ENCODE measurements at regions not wholly inside any gene's neighbourhood (a gene's known extent, or its start where the extent isn't known, plus 50 kb on each side); places are given as distances from the start of the nearest gene placed in this dataset.

DNA sequence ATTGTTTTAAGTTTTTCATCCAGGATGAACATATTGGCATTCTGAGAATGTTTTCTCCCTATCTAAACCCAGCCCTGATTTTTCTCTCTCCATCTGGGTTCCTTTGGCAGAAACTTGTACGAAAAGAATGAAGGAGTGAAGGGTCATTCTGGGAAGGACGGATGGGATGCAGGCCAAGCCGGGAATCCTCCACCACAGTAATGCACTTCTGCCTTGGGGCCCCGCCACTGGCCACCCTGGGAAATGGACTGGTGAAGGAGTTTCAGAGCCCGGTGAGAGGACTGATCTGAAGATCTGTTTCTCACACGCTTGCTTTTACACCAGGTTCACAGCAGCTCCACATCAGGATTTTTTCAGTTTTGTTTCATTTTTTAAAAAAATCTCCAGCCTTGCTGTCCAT, 554.8 kb downstream of the BNC2 start:
- no peak for DNase-seq (ENCODE audit: extremely low spot score)
- POLR2A ChIA-PET, result no interaction called here
- CTCF ChIA-PET, result no interaction called here
- TF ChIP-seq CTCF (IDR thresholded peaks at IDR 0.05; ENCODE audit: control extremely low read depth, extremely low read depth, low read depth, missing control alignments), result no peak

DNA sequence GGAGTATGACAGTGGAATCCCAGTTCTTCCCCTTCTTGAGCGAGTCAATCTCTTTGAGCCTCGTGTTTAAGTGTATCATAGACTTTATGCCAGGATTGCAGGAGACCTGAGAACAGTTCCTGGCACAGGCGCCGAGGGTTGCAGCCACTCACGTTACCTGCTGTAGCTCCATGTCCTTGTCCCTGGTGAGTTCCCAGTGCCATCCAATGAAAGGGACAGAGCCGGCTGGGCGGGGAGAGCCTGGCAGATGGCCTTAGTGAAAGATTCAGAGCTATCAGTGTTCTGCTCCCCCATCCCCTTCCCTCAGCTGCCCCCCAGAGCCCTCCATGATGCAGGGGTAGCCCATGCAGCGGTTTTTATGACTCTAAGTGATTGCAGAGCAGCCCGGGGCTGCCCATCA, 554.0 kb downstream of the BNC2 start:
- no peak for DNase-seq (ENCODE audit: extremely low spot score)
- TF ChIP-seq CTCF (IDR thresholded peaks at IDR 0.05; ENCODE audit: control extremely low read depth, extremely low read depth, low read depth, missing control alignments), result no peak
- ChIA-PET POLR2A (no interaction called here), CTCF (no interaction called here)

DNA sequence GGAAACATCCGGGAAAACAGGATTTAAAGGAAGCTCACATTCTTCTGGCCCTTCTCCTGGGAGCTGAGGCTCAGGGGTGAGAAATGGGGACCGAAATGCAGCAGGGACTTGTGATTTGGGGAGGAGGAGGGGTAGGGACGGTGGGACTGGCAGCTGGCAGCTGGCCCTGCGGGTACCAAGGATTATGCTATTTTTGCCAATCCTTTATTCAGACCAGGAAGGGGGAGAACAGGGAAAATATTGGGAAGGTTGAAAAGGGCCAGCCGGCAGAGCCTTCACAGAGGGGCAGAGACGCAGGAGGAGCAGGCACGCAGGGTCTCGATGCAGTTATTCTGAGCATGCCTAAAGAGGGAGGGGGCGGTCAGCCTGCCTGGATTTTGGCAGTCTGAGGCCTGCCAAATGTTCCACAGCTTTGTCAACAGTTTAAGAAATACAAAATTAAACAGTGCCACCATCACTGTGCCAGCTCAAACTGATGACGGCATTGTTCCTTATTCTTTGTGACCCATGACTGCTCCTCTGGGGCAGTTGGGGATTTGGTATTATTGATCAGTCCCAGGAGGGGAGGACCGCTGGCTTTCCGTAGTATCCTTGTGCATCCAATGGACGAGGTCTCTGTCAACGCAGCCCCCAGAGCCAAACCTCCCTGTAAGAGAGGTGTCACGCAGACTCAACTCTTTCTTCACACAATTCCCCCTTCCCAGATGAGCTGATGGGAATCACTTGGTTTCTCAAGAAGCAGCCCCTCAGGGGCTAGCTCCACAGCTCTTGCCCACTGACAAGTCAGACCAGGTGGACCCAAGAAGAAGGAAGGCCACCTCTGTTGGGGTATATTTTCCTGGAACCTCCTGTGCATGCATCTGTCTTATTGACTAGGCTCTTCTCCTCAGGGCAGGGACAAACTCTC, 553.3 kb downstream of the BNC2 start:
- no peak for DNase-seq (ENCODE audit: extremely low spot score)
- ChIA-PET POLR2A (no interaction called here), CTCF (no interaction called here)
- no peak for TF ChIP-seq CTCF (IDR thresholded peaks at IDR 0.05; ENCODE audit: control extremely low read depth, extremely low read depth, low read depth, missing control alignments)

DNA sequence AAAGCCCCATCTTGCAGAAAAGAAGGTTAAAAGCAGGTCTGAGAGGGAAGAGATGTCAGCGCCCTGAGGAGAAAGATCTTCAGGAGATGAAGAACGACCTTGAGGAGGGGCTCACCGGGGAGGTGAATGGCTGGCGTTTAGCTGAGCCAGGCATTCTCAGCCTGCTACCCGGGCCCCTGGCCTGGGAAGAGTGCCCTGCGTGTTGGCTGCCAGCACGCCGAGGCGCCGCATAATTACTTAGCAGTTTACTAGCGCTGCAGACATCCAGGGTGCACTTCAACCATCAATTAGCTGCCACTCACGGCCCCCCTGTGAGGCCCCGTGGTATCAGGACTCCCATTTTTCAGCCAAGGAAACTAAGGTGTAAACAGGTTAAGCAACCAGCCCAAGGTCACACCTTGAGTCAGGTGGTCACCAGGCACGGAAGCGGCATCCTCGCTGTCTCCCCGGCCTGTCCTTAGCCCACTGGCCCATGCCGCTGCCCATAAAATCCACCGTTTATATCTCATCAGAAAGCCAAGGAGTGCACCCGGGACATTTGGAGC, 551.9 kb downstream of the BNC2 start:
- POLR2A ChIA-PET, result no interaction called here
- CTCF ChIA-PET, result no interaction called here
- no peak for DNase-seq (ENCODE audit: extremely low spot score)
- no peak for TF ChIP-seq CTCF (IDR thresholded peaks at IDR 0.05; ENCODE audit: control extremely low read depth, extremely low read depth, low read depth, missing control alignments)

GRCh38 chr9:16319646-16320045, 550.8 kb downstream of the BNC2 start:
- ChIA-PET CTCF (no interaction called here), POLR2A (no interaction called here)
- DNase-seq (ENCODE audit: extremely low spot score), result no peak
- no peak for TF ChIP-seq CTCF (IDR thresholded peaks at IDR 0.05; ENCODE audit: control extremely low read depth, extremely low read depth, low read depth, missing control alignments)

DNA sequence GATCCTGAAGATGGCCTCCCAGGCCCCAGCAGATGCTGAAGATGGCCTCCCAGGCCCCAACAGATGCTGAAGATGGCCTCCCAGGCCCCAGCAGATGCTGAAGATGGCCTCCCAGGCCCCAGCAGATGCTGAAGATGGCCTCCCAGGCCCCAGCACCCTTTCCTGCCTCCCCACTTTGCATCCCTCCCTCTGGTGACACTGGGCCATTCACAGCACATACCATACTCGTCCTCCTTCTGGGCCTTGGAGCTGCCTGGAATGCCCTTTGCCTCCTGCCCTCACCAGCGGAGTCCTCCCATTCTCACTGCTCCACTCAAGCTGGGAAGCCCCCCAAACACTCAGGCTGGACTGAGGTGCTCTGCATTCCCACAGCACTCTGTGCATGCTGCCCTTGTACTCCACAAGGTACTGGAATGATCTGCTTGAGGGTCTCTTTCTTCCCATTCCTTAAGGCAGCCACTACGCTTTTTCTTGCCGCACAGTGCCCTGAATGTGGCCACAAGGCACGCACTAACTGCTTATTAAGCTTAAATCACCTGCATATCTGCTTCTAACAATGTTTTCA, 550.0 kb downstream of the BNC2 start:
- DNase-seq (ENCODE audit: extremely low spot score), result no peak
- TF ChIP-seq CTCF (IDR thresholded peaks at IDR 0.05; ENCODE audit: control extremely low read depth, extremely low read depth, low read depth, missing control alignments), result no peak
- CTCF ChIA-PET, result no interaction called here
- POLR2A ChIA-PET, result no interaction called here

Measured in GM10248 (cell line).